ENCODE measurements at regions not wholly inside any gene's neighbourhood (a gene's known extent, or its start where the extent isn't known, plus 50 kb on each side); places are given as distances from the start of the nearest gene placed in this dataset.

GRCh38 chr12:118690506-118690905, 290.8 kb upstream of the SRRM4 start:
- TF ChIP-seq, protein P1, sequence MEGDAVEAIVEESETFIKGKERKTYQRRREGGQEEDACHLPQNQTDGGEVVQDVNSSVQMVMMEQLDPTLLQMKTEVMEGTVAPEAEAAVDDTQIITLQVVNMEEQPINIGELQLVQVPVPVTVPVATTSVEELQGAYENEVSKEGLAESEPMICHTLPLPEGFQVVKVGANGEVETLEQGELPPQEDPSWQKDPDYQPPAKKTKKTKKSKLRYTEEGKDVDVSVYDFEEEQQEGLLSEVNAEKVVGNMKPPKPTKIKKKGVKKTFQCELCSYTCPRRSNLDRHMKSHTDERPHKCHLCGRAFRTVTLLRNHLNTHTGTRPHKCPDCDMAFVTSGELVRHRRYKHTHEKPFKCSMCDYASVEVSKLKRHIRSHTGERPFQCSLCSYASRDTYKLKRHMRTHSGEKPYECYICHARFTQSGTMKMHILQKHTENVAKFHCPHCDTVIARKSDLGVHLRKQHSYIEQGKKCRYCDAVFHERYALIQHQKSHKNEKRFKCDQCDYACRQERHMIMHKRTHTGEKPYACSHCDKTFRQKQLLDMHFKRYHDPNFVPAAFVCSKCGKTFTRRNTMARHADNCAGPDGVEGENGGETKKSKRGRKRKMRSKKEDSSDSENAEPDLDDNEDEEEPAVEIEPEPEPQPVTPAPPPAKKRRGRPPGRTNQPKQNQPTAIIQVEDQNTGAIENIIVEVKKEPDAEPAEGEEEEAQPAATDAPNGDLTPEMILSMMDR (IDR thresholded peaks at IDR 0.05): no peak
- no peak for TF ChIP-seq POLR2A (IDR thresholded peaks at IDR 0.05)

All from sigmoid colon (tissue), 3 donors.